ENCODE measurements at regions not wholly inside any gene's neighbourhood (a gene's known extent, or its start where the extent isn't known, plus 50 kb on each side); places are given as distances from the start of the nearest gene placed in this dataset.

DNA sequence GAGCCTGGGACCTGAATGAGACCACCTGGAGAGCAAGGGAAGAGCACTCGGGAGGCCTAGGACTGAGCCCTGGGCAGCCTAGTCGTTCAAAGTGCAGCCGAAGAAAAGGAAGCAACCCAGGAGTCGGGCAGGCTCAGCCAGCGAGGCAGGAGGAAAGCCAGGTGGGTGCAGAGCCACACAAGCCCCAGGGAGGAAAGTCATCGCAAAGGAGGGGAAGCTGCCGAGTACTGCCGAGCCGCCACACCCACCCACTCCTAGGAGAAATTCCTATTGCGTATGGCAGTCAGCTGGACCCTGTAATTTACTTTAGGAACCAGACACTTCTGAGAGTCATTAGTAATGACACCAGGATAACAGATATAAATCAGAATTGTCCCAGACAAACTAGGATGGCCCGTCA, 187.6 kb downstream of the KATNIP start:
- Histone ChIP-seq H3K4me3 (no peak overlapping the region), H3K4me1 (no peaks in the 10 kb centered on the region), H3K9me3 (no peaks in the 10 kb centered on the region), H3K27ac (no peak overlapping the region), H3K36me3 (peaks cover 18% of the 10 kb centered on the region), H3K27me3 (ENCODE audit: low read depth) (no peaks in the 10 kb centered on the region)
- ATAC-seq: no peak
- no peak for TF ChIP-seq CTCF (IDR thresholded peaks at IDR 0.05)
- DNase-seq: no peak
- intact Hi-C loops (cut with DNase I): no loop called here

Measured in lower lobe of right lung (tissue), 2 donors.